Testis (tissue), 2 donors: ENCODE measurements at regions not wholly inside any gene's neighbourhood (a gene's known extent, or its start where the extent isn't known, plus 50 kb on each side); places are given as distances from the start of the nearest gene placed in this dataset.
"Not testable (repeated sequence)": the region's sequence is repeated elsewhere in the genome, so short reads cannot be mapped to it uniquely, and the experiment has no call there.

Experiments used
- DNase-seq: peaks from one replicate; pipeline ENCODE4 v3.0.0-alpha.2; 2019
- H3K27ac ChIP-seq, 2 donors: fragments of 200-600 bp; sonication (generic); one replicate each; pipeline ENCODE4 v1.5.1; 2019
- H3K27me3 ChIP-seq: fragments of 200-600 bp; sonication (generic); one replicate; pipeline ENCODE4 v1.5.1; 2019
- H3K36me3 ChIP-seq: fragments of 200-600 bp; sonication (generic); one replicate; pipeline ENCODE4 v1.5.1; 2017; ENCODE audit warnings: low read depth; ENCODE audit errors: missing control alignments
- H3K4me1 ChIP-seq: fragments of 200-600 bp; sonication (generic); one replicate; pipeline ENCODE4 v1.5.1; 2019
- H3K4me3 ChIP-seq, 2 donors: fragments of 200-600 bp; sonication (generic); one replicate each; pipeline ENCODE4 v1.5.1; 2017 to 2019
- H3K9me3 ChIP-seq: fragments of 200-600 bp; sonication (generic); one replicate; pipeline ENCODE4 v1.5.1; 2017
- POLR2A ChIP-seq: fragments of 450-650 bp; IDR thresholded peaks from one replicate; pipeline ENCODE4 v1.6.1; 2017; ENCODE audit warnings: antibody characterized with exemption, mild to moderate bottlenecking, moderate library complexity
- WGBS, 2 donors: methylation state at CpG; one replicate each; pipeline ENCODE4 v1.1.5; 2018; 5-methylcytosine and 5-hydroxymethylcytosine counted together
- intact Hi-C: fragments of 100-400 bp; cut with DNase I; formaldehyde crosslinking; loops from one replicate; pipeline ENCODE4 v1.15.1; 2023; ENCODE audit warnings: low total_unique reads
- TF ChIP-seq, protein P1 (sequence below), 3 experiments: fragments of 450-650 bp in 2 of 3; fragments of 200-600 bp in 1 of 3; sonication (generic) in 1 of 3; IDR thresholded peaks; one replicate each; pipeline ENCODE4 v1.5.1; 2016 to 2019; ENCODE audit warnings: antibody characterized with exemption in 3 of 3, mild to moderate bottlenecking in 2 of 3, moderate library complexity in 1 of 3

GRCh38 chr5:12592228-12592627, 688.0 kb upstream of the CTNND2 start:
- Histone ChIP-seq H3K9me3 (no peaks in the 10 kb centered on the region), H3K27ac (no peak overlapping the region), H3K36me3 (no peaks in the 10 kb centered on the region), H3K27me3 (no peaks in the 10 kb centered on the region), H3K4me3 (no peak overlapping the region), H3K4me1 (no peaks in the 10 kb centered on the region)
- intact Hi-C loops = no loop called here
- no peak for TF ChIP-seq POLR2A
- TF ChIP-seq, protein P1, sequence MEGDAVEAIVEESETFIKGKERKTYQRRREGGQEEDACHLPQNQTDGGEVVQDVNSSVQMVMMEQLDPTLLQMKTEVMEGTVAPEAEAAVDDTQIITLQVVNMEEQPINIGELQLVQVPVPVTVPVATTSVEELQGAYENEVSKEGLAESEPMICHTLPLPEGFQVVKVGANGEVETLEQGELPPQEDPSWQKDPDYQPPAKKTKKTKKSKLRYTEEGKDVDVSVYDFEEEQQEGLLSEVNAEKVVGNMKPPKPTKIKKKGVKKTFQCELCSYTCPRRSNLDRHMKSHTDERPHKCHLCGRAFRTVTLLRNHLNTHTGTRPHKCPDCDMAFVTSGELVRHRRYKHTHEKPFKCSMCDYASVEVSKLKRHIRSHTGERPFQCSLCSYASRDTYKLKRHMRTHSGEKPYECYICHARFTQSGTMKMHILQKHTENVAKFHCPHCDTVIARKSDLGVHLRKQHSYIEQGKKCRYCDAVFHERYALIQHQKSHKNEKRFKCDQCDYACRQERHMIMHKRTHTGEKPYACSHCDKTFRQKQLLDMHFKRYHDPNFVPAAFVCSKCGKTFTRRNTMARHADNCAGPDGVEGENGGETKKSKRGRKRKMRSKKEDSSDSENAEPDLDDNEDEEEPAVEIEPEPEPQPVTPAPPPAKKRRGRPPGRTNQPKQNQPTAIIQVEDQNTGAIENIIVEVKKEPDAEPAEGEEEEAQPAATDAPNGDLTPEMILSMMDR (IDR thresholded peaks at IDR 0.05) = no peak
- no peak for DNase-seq
- 83 to 88% methylated on average over 3 of the region's 3 CpGs for WGBS, 2 donors

DNA sequence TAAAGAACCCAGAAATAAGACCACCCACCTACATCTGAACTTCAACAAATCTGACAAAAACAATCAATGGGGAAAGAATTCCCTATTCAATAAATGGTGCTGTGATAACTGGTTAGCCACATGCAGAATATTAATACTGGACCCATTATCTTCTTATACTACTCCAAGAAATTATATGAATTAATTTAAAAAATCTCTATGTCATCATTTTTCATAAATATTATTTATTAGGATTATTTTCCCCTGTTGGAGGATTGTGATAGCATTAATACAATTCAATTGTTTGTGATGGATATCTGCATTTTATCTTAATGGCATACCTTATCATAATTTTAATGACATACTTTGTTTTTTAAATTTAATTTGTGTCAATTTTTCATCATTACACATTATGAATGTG, 682.2 kb upstream of the CTNND2 start:
- no peaks in the 10 kb centered on the region for H3K27me3 ChIP-seq
- no peak for DNase-seq
- intact Hi-C loops = no loop called here
- H3K4me1 ChIP-seq = no peaks in the 10 kb centered on the region
- H3K36me3 ChIP-seq = no peaks in the 10 kb centered on the region
- no peak overlapping the region for H3K4me3 ChIP-seq
- H3K27ac ChIP-seq = no peak overlapping the region
- TF ChIP-seq, protein P1 (IDR thresholded peaks at IDR 0.05) = no peak
- no peak for TF ChIP-seq POLR2A
- H3K9me3 ChIP-seq = no peaks in the 10 kb centered on the region

GRCh38 chr5:12578803-12579202, 674.6 kb upstream of the CTNND2 start:
- 85 to 90% methylated on average over 13 of the region's 13 CpGs for WGBS, 2 donors

DNA sequence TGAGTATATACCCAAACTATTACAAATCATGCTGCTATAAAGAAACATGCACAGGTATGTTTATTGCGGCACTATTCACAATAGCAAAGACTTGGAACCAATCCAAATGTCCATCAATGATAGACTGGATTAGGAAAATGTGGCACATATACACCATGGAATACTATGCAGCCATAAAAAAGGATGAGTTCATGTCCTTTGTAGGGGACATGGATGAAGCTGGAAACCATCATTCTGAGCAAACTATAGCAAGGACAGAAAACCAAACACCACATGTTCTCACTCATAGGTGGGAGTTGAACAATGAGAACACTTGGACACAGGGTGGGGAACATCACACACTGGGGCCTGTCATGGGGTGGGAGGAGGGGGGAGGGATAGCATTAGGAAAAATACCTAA, 672.7 kb upstream of the CTNND2 start:
- H3K36me3 ChIP-seq, H3K9me3 ChIP-seq, H3K4me3 ChIP-seq, H3K27ac ChIP-seq, intact Hi-C loops, H3K27me3 ChIP-seq, H3K4me1 ChIP-seq, DNase-seq: not testable (repeated sequence)
- 100% methylated on average over 1 of the region's 1 CpG for WGBS, 2 donors

More at GRCh38 chr5:12578803-12579202, 674.6 kb upstream of the CTNND2 start:
- H3K9me3 ChIP-seq, H3K4me1 ChIP-seq, H3K27ac ChIP-seq, H3K36me3 ChIP-seq, DNase-seq, H3K4me3 ChIP-seq, intact Hi-C loops, H3K27me3 ChIP-seq: not testable (repeated sequence)

GRCh38 chr5:12574298-12575093, 670.2 kb upstream of the CTNND2 start:
- intact Hi-C loops, H3K27me3 ChIP-seq, H3K36me3 ChIP-seq, H3K27ac ChIP-seq, H3K9me3 ChIP-seq, H3K4me1 ChIP-seq: not testable (repeated sequence)
- peak; percentile 49 for DNase-seq
- peak overlapping the region; percentile 29 to 53 for H3K4me3 ChIP-seq
- WGBS, 2 donors = 76% methylated on average over 10 to 39 of the region's 56 CpGs

- H3K27ac ChIP-seq, DNase-seq, H3K4me1 ChIP-seq, intact Hi-C loops, H3K9me3 ChIP-seq, H3K36me3 ChIP-seq, H3K27me3 ChIP-seq: not testable (repeated sequence)
- 53 to 83% methylated on average over 4 to 20 of the region's 30 CpGs for WGBS, 2 donors
- H3K4me3 ChIP-seq = peak overlapping the region; percentile 29 to 53
Measured at GRCh38 chr5:12573916-12574297, 669.7 kb upstream of the CTNND2 start.

DNA sequence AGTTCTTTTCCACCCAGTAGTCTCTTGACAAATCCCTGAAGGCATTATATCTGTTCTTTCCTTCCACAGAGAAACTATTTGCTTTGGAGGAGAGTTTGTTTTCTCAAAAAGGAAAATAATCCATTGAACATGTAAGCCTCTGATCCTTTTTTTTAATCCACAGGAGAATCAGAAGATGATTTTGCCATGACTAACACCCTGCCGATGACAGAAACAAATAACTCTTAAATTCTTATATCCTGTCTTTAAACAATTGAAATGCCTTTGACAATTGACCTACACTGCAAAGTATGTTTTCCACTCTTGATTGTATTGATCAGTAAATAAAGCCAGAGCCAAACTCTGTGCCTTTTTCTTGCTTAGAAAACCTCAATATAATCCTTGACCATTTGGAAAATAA, 666.4 kb upstream of the CTNND2 start:
- TF ChIP-seq, protein P1 (IDR thresholded peaks at IDR 0.05) = no peak
- TF ChIP-seq POLR2A = no peak
- no peak for DNase-seq
- no peak overlapping the region for H3K4me3 ChIP-seq
- H3K27ac ChIP-seq = no peak overlapping the region
- intact Hi-C loops = no loop called here
- H3K27me3 ChIP-seq = no peaks in the 10 kb centered on the region
- H3K36me3 ChIP-seq = no peaks in the 10 kb centered on the region
- H3K4me1 ChIP-seq = no peaks in the 10 kb centered on the region
- H3K9me3 ChIP-seq = no peaks in the 10 kb centered on the region
- WGBS, 2 donors = 86 to 95% methylated on average over 1 of the region's 1 CpG
